GM12878 (cell line): ENCODE measurements at regions not wholly inside any gene's neighbourhood (a gene's known extent, or its start where the extent isn't known, plus 50 kb on each side); places are given as distances from the start of the nearest gene placed in this dataset.

Experiments
- ATAC-seq: fragments of 200-7000 bp; cut with Tn5 transposase; 3 replicates; pipeline ENCODE4 v1.9.1; 2020; ENCODE audit warnings: mild to moderate bottlenecking, moderate library complexity
- BruUV-seq: library from RNA; stranded (reverse); fragments of 400-500 nt; replicated peaks from 2 replicates; lab custom pipeline; 2021; lab: Mats Ljungman, UMichigan
- CTCF ChIA-PET: fragments of 300-600 bp; sonication (Branson Sonifier 250); formaldehyde crosslinking; extraction: SDS; loops from one replicate; lab custom pipeline; 2021; ENCODE audit warnings: inconsistent platforms; lab: Yijun Ruan, JAX
- POLR2A ChIA-PET: fragments of 350-600 bp; formaldehyde crosslinking; extraction: SDS; loops from one replicate; lab custom pipeline; 2021; ENCODE audit warnings: inconsistent platforms; lab: Charles Lee
- RAD21 ChIA-PET: fragments of 300-600 bp; sonication (Branson Sonifier 250); formaldehyde crosslinking; loops from one replicate; lab custom pipeline; 2023; ENCODE audit warnings: antibody characterized with exemption; ENCODE audit not compliant: unreplicated experiment; lab: Charles Lee
- SMC1A ChIA-PET: fragments of 300-600 bp; sonication (Branson Sonifier 250); formaldehyde crosslinking; loops from one replicate; lab custom pipeline; 2023; ENCODE audit not compliant: unreplicated experiment, uncharacterized antibody; lab: Charles Lee
- DNase-seq: peaks from one replicate; pipeline ENCODE4 v3.0.0-alpha.2; 2011; ENCODE audit warnings: low read depth, low spot score
- FAIRE-seq: peaks from 3 replicates; lab custom pipeline; 2011; peaks lifted over from hg19 to GRCh38; lab: Jason Lieb, UNC
- H2AFZ ChIP-seq: 2 replicates; pipeline ENCODE4 v1.6.0; 2011; ENCODE audit warnings: low read depth, low read length, control low read depth; ENCODE audit not compliant: control insufficient read depth
- H3K27ac ChIP-seq: 2 replicates; pipeline ENCODE4 v1.5.1; 2011; ENCODE audit warnings: control low read depth; ENCODE audit not compliant: control insufficient read depth, insufficient read depth
- H3K27me3 ChIP-seq, 2 experiments: replicated peaks in 1 of 2; 2 replicates each; pipeline versions ENCODE4 v1.6.0 to v1.6.1; 2011; ENCODE audit warnings: low read length in 1 of 2; ENCODE audit not compliant: control insufficient read depth in 2 of 2, insufficient read depth in 2 of 2
- H3K36me3 ChIP-seq, 2 experiments: 2 replicates each; pipeline ENCODE4 v1.5.1; 2011; ENCODE audit warnings: low read length in 1 of 2; ENCODE audit not compliant: control insufficient read depth in 2 of 2, insufficient read depth in 2 of 2
- H3K4me1 ChIP-seq: 2 replicates; pipeline ENCODE4 v1.6.1; 2011; ENCODE audit warnings: mild to moderate bottlenecking, low read length, moderate library complexity, mixed read lengths; ENCODE audit not compliant: control insufficient read depth, insufficient read depth
- H3K4me2 ChIP-seq: 2 replicates; pipeline ENCODE4 v1.6.0; 2011; ENCODE audit warnings: control low read depth; ENCODE audit not compliant: control insufficient read depth, insufficient read depth
- H3K4me3 ChIP-seq: fragments of 200-600 bp; sonication (generic); 2 replicates; pipeline ENCODE4 v1.5.1; 2016
- H3K79me2 ChIP-seq: 2 replicates; pipeline ENCODE4 v1.6.0; 2011; ENCODE audit warnings: low read length; ENCODE audit not compliant: control insufficient read depth, insufficient read depth
- H3K9ac ChIP-seq: 2 replicates; pipeline ENCODE4 v1.8.0; 2011; ENCODE audit warnings: low read length, control low read depth, mixed read lengths; ENCODE audit not compliant: control insufficient read depth, insufficient read depth
- H3K9me3 ChIP-seq: replicated peaks from 3 replicates; pipeline ENCODE4 v1.5.1; 2011; ENCODE audit warnings: mild to moderate bottlenecking, low read length; ENCODE audit not compliant: control insufficient read depth, insufficient read depth
- H4K20me1 ChIP-seq: 2 replicates; pipeline ENCODE4 v1.6.0; 2011; ENCODE audit not compliant: control insufficient read depth, insufficient read depth
- CBX5 ChIP-seq: sonication (generic); IDR thresholded peaks from 2 replicates; pipeline ENCODE4 v1.6.1; 2016; ENCODE audit warnings: low read depth, moderate library complexity, mild to moderate bottlenecking, inconsistent platforms
- CREM ChIP-seq: IDR thresholded peaks from 2 replicates; pipeline ENCODE4 v1.6.1; 2014; ENCODE audit warnings: antibody characterized with exemption, low read depth
- EGR1 ChIP-seq, 2 experiments: IDR thresholded peaks; 1 replicate in 1 of 2; 2 replicates in 1 of 2; pipeline ENCODE4 v1.6.1; 2011 to 2012; ENCODE audit warnings: low read depth in 2 of 2, low read length in 2 of 2, borderline replicate concordance in 1 of 2, mild to moderate bottlenecking in 1 of 2, moderate library complexity in 1 of 2
- FOXM1 ChIP-seq: IDR thresholded peaks from 2 replicates; pipeline ENCODE4 v1.6.1; 2012; ENCODE audit warnings: low read depth, mild to moderate bottlenecking, inconsistent platforms, low read length, moderate library complexity
- GABPA ChIP-seq: IDR thresholded peaks from 2 replicates; pipeline ENCODE4 v1.6.1; 2014; ENCODE audit warnings: antibody characterized with exemption, low read depth, mild to moderate bottlenecking, inconsistent platforms
- KLF5 ChIP-seq: fragments of 450-650 bp; IDR thresholded peaks from 2 replicates; pipeline ENCODE4 v1.6.1; 2014; ENCODE audit warnings: mild to moderate bottlenecking; ENCODE audit not compliant: partially characterized antibody
- LARP7 ChIP-seq: fragments of 450-650 bp; IDR thresholded peaks from 2 replicates; pipeline ENCODE4 v1.6.1; 2017; ENCODE audit warnings: mild to moderate bottlenecking
- NBN ChIP-seq: fragments of 450-650 bp; IDR thresholded peaks from 2 replicates; pipeline ENCODE4 v1.6.1; 2016
- SIN3A ChIP-seq: IDR thresholded peaks from 2 replicates; pipeline ENCODE4 v1.6.1; 2012; ENCODE audit warnings: low read depth, low read length, improper control_type of control experiment
- SREBF2 ChIP-seq: IDR thresholded peaks from 2 replicates; pipeline ENCODE4 v1.6.1; 2012; ENCODE audit warnings: mild to moderate bottlenecking, low read length
- YY1 ChIP-seq: IDR thresholded peaks from 2 replicates; pipeline ENCODE4 v1.6.1; 2011; ENCODE audit warnings: low read depth, mild to moderate bottlenecking, low read length
- WGBS: methylation state at CpG from one replicate; pipeline ENCODE4 v1.1.6; 2016; ENCODE audit warnings: low lambda C conversion rate; ENCODE audit not compliant: insufficient replicate concordance, insufficient coverage; ENCODE audit errors: missing lambda C conversion rate; 5-methylcytosine and 5-hydroxymethylcytosine counted together
- in situ Hi-C: fragments of 300-500 bp; cut with MboI; formaldehyde crosslinking; loops from 9 replicates; pipeline ENCODE4 v1.14.3; 2018; ENCODE audit warnings: mixed read lengths
- intact Hi-C: fragments of 100-400 bp; cut with micrococcal nuclease; formaldehyde crosslinking; loops from one replicate; pipeline ENCODE4 v1.14.2; 2022; ENCODE audit not compliant: unreplicated experiment
- TF ChIP-seq, protein P1 (sequence below): IDR thresholded peaks from 2 replicates; pipeline ENCODE4 v1.6.1; 2012; ENCODE audit warnings: low read length, inconsistent platforms
- TF ChIP-seq, protein P2 (sequence below): fragments of 450-650 bp; IDR thresholded peaks from 2 replicates; pipeline ENCODE4 v1.6.1; 2017; ENCODE audit warnings: antibody characterized with exemption, mild to moderate bottlenecking, moderate library complexity

DNA sequence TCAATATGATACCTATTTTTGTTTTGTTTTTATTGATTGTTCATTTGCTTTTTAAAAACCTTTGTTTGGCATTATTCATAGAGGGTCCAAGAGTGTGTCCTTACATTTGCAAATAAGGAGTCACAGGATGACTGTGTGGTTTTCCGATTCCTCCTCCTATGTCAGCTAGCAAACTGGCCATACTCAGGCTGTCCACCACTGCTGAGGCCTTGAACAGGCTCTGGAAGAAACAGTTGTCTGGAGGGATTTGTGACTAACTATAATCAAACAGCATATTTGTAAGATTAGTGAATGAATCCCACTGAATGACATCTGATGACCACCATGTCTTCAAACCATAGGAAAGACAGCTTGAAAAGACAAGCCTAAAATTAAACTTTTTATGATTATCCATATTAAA is 423.4 kb upstream of the ATP11B start (continued):
- TF ChIP-seq GABPA (no peak), EGR1 (IDR thresholded peaks at IDR 0.05; ENCODE audit: borderline replicate concordance in 1 of 2, low read depth in 2 of 2, low read length in 2 of 2) (no peak), YY1 (no peak)

DNA sequence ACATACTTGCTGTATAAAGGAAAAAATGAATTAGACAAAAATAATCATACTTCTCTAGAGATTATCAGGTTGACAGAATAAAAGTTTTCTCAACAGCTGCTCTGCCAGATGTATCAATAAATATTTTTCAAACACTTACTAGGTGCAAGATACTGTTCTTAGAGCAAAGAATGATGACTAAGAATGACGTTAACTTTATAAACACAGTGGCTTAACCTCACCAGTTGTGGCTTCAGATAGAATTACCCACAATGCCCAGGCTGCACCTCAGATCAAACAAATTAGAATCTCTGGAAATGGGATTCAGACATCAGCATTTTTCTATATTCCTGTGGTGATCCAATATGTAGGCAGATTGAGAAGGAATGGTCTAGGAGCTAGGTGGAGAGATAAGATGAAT is 422.4 kb upstream of the ATP11B start:
- SMC1A ChIA-PET, result interaction anchor here (0.6 to 1.3 kb wide), 2 partner anchors 11 to 635 kb away, joined by 3 to 5 read pairs; no protein-coding TSS in a partner anchor
- no TSS peak for BruUV-seq

More for the DNA sequence above, 422.4 kb upstream of the ATP11B start:
- in situ Hi-C loops, result no loop called here
- Histone ChIP-seq H3K79me2 (no peaks in the 10 kb centered on the region), H3K9ac (no peak overlapping the region), H3K27ac (no peak overlapping the region), H4K20me1 (no peaks in the 10 kb centered on the region), H3K4me1 (no peaks in the 10 kb centered on the region), H3K4me2 (no peak overlapping the region), H3K36me3 (no peaks in the 10 kb centered on the region), H3K9me3 (no peaks in the 10 kb centered on the region), H3K4me3 (no peak overlapping the region), H2AFZ (no peak overlapping the region), H3K27me3 (no peaks in the 10 kb centered on the region)
- ChIA-PET RAD21 (no interaction called here), CTCF (interaction anchor here (0.7 kb wide), 1 partner anchor 307 kb away, joined by 3 read pairs; no protein-coding TSS in a partner anchor), POLR2A (no interaction called here)
- FAIRE-seq (no peak), DNase-seq (no peak), ATAC-seq (no peak)
- TF ChIP-seq, protein P1, sequence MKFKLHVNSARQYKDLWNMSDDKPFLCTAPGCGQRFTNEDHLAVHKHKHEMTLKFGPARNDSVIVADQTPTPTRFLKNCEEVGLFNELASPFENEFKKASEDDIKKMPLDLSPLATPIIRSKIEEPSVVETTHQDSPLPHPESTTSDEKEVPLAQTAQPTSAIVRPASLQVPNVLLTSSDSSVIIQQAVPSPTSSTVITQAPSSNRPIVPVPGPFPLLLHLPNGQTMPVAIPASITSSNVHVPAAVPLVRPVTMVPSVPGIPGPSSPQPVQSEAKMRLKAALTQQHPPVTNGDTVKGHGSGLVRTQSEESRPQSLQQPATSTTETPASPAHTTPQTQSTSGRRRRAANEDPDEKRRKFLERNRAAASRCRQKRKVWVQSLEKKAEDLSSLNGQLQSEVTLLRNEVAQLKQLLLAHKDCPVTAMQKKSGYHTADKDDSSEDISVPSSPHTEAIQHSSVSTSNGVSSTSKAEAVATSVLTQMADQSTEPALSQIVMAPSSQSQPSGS, result no peak
- TF ChIP-seq CREM (no peak), CBX5 (no peak), NBN (no peak), SIN3A (no peak), KLF5 (no peak), SREBF2 (no peak), FOXM1 (no peak), LARP7 (no peak)
- TF ChIP-seq, protein P2, sequence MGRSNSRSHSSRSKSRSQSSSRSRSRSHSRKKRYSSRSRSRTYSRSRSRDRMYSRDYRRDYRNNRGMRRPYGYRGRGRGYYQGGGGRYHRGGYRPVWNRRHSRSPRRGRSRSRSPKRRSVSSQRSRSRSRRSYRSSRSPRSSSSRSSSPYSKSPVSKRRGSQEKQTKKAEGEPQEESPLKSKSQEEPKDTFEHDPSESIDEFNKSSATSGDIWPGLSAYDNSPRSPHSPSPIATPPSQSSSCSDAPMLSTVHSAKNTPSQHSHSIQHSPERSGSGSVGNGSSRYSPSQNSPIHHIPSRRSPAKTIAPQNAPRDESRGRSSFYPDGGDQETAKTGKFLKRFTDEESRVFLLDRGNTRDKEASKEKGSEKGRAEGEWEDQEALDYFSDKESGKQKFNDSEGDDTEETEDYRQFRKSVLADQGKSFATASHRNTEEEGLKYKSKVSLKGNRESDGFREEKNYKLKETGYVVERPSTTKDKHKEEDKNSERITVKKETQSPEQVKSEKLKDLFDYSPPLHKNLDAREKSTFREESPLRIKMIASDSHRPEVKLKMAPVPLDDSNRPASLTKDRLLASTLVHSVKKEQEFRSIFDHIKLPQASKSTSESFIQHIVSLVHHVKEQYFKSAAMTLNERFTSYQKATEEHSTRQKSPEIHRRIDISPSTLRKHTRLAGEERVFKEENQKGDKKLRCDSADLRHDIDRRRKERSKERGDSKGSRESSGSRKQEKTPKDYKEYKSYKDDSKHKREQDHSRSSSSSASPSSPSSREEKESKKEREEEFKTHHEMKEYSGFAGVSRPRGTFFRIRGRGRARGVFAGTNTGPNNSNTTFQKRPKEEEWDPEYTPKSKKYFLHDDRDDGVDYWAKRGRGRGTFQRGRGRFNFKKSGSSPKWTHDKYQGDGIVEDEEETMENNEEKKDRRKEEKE, result no peak
- intact Hi-C loops, result no loop called here
- 4% methylated on average over 1 of the region's 1 CpG for WGBS
